K562 (cell line): ENCODE measurements at regions not wholly inside any gene's neighbourhood (a gene's known extent, or its start where the extent isn't known, plus 50 kb on each side); places are given as distances from the start of the nearest gene placed in this dataset.

Source experiments
- ARID1B ChIP-seq: fragments of 450-650 bp; IDR thresholded peaks from 2 replicates; pipeline ENCODE4 v1.6.1; 2016; ENCODE audit warnings: antibody characterized with exemption, mild to moderate bottlenecking, inconsistent platforms
- ARNT ChIP-seq, 2 experiments: fragments of 450-650 bp; IDR thresholded peaks; 2 replicates each; pipeline ENCODE4 v1.6.1; 2016; ENCODE audit warnings: mild to moderate bottlenecking in 1 of 2
- ASH1L ChIP-seq: fragments of 450-650 bp; IDR thresholded peaks from 2 replicates; pipeline ENCODE4 v1.6.1; 2018; ENCODE audit warnings: borderline replicate concordance, mild to moderate bottlenecking, low read depth; ENCODE audit not compliant: partially characterized antibody
- ATF7 ChIP-seq: fragments of 450-650 bp; IDR thresholded peaks from 2 replicates; pipeline ENCODE4 v1.7.1; 2014; ENCODE audit warnings: mild to moderate bottlenecking, moderate library complexity
- CBFA2T2 ChIP-seq: fragments of 450-650 bp; conservative IDR thresholded peaks from 2 replicates; pipeline ENCODE4 v1.6.1; 2017; ENCODE audit warnings: mild to moderate bottlenecking
- CEBPB ChIP-seq: fragments of 450-650 bp; IDR thresholded peaks from 2 replicates; pipeline ENCODE4 v1.6.1; 2016; ENCODE audit warnings: missing genetic modification characterization, missing compliant biosample characterization
- CTBP1 ChIP-seq: fragments of 450-650 bp; IDR thresholded peaks from 2 replicates; pipeline ENCODE4 v1.6.1; 2016; ENCODE audit warnings: borderline replicate concordance
- FOSL1 ChIP-seq: fragments of 200-800 bp; sonication (Bioruptor generic); conservative IDR thresholded peaks from 2 replicates; pipeline ENCODE4 v1.6.1; 2016; ENCODE audit warnings: missing genetic modification characterization, missing compliant biosample characterization
- FOXA3 ChIP-seq, 2 experiments: fragments of 450-650 bp in 1 of 2; sonication (generic) in 1 of 2; formaldehyde crosslinking; IDR thresholded peaks in 1 of 2; conservative IDR thresholded peaks in 1 of 2; 2 replicates each; pipeline versions ENCODE4 v1.4.0 to v1.8.0; 2020 to 2022; ENCODE audit warnings: mild to moderate bottlenecking in 2 of 2, missing genetic modification reagents in 1 of 2
- JUND ChIP-seq, 2 experiments: IDR thresholded peaks; 2 replicates in 1 of 2; 3 replicates in 1 of 2; pipeline ENCODE4 v1.6.1; 2011; ENCODE audit warnings: borderline replicate concordance in 2 of 2, low read depth in 2 of 2, low read length in 2 of 2, improper control_type of control experiment in 1 of 2, missing biosample characterization in 1 of 2, missing genetic modification characterization in 1 of 2, missing genetic modification reagents in 1 of 2
- NCOA2 ChIP-seq, 2 experiments: fragments of 450-650 bp; IDR thresholded peaks; 2 replicates each; pipeline ENCODE4 v1.6.1; 2018; ENCODE audit warnings: mild to moderate bottlenecking in 2 of 2, moderate library complexity in 1 of 2; ENCODE audit not compliant: partially characterized antibody in 2 of 2
- NCOR1 ChIP-seq: fragments of 450-650 bp; IDR thresholded peaks from 2 replicates; pipeline ENCODE4 v1.6.1; 2016; ENCODE audit warnings: mild to moderate bottlenecking, moderate library complexity
- POLR2A ChIP-seq: fragments of 450-650 bp; conservative IDR thresholded peaks from 2 replicates; pipeline ENCODE4 v1.6.1; 2016
- TAL1 ChIP-seq: fragments of 450-650 bp; IDR thresholded peaks from 2 replicates; pipeline ENCODE4 v1.6.1; 2016; ENCODE audit warnings: mild to moderate bottlenecking
- TEAD4 ChIP-seq, 2 experiments: sonication (generic) in 1 of 2; formaldehyde crosslinking in 1 of 2; IDR thresholded peaks; 2 replicates each; pipeline versions ENCODE4 v1.6.1 to v1.8.0; 2012 to 2022; ENCODE audit warnings: borderline replicate concordance in 1 of 2, inconsistent platforms in 1 of 2, low read length in 1 of 2, mild to moderate bottlenecking in 1 of 2, missing genetic modification reagents in 1 of 2
- ZEB2 ChIP-seq: fragments of 450-650 bp; IDR thresholded peaks from 2 replicates; pipeline ENCODE4 v1.6.1; 2016
- ZNF133 ChIP-seq: fragments of 250-450 bp; sonication (Bioruptor Pico); IDR thresholded peaks from 2 replicates; pipeline ENCODE4 v1.4.0; 2020; ENCODE audit warnings: mild to moderate bottlenecking
- ZNF699 ChIP-seq: fragments of 250-450 bp; sonication (Bioruptor Pico); IDR thresholded peaks from 2 replicates; pipeline ENCODE4 v1.8.0; 2021; ENCODE audit warnings: mild to moderate bottlenecking, moderate library complexity; ENCODE audit not compliant: insufficient replicate concordance
- TF ChIP-seq, protein P1 (sequence below): fragments of 450-650 bp; IDR thresholded peaks from 2 replicates; pipeline ENCODE4 v1.6.1; 2018; ENCODE audit not compliant: partially characterized antibody
- TF ChIP-seq, protein P2 (sequence below), 2 experiments: fragments of 450-650 bp in 1 of 2; sonication (generic) in 1 of 2; formaldehyde crosslinking in 1 of 2; IDR thresholded peaks in 1 of 2; conservative IDR thresholded peaks in 1 of 2; 2 replicates each; pipeline versions ENCODE4 v1.6.1 to v1.8.1; 2016 to 2023; ENCODE audit warnings: mild to moderate bottlenecking in 2 of 2, moderate library complexity in 2 of 2, inconsistent platforms in 1 of 2, missing genetic modification reagents in 1 of 2

DNA sequence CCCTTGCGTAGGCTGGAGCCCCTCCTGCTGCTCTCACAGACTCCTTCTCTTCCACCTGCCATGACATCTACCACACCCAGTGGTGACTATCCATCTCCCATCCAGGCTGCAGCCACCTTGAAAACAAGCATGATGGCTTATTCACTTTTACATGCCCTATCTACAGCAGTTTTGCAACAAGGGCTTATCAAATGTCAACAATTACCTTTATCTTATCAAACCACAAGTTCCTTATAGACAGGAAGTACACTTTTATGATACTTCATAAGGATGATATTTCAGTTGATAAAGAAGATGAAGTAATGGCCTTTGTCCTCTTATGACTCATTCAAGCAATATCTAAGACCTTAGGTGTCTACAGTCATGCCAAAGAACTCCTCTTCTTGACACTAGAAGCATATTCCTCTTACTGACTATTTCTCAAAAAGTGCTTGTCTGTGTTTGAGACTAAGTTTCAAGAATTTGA, 125.3 kb upstream of the SPRED1 start (continued):
- TF ChIP-seq, protein P1, sequence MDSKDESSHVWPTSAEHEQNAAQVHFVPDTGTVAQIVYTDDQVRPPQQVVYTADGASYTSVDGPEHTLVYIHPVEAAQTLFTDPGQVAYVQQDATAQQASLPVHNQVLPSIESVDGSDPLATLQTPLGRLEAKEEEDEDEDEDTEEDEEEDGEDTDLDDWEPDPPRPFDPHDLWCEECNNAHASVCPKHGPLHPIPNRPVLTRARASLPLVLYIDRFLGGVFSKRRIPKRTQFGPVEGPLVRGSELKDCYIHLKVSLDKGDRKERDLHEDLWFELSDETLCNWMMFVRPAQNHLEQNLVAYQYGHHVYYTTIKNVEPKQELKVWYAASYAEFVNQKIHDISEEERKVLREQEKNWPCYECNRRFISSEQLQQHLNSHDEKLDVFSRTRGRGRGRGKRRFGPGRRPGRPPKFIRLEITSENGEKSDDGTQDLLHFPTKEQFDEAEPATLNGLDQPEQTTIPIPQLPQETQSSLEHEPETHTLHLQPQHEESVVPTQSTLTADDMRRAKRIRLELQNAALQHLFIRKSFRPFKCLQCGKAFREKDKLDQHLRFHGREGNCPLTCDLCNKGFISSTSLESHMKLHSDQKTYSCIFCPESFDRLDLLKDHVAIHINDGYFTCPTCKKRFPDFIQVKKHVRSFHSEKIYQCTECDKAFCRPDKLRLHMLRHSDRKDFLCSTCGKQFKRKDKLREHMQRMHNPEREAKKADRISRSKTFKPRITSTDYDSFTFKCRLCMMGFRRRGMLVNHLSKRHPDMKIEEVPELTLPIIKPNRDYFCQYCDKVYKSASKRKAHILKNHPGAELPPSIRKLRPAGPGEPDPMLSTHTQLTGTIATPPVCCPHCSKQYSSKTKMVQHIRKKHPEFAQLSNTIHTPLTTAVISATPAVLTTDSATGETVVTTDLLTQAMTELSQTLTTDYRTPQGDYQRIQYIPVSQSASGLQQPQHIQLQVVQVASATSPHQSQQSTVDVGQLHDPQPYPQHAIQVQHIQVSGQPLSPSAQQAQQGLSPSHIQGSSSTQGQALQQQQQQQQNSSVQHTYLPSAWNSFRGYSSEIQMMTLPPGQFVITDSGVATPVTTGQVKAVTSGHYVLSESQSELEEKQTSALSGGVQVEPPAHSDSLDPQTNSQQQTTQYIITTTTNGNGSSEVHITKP = peak; percentile 63
- TF ChIP-seq ASH1L = no peak
- peak; percentile 41; the same call in 1 of the 2 replicates for TF ChIP-seq ATF7
- peak; percentile 62 for TF ChIP-seq CBFA2T2
- TF ChIP-seq, protein P2, sequence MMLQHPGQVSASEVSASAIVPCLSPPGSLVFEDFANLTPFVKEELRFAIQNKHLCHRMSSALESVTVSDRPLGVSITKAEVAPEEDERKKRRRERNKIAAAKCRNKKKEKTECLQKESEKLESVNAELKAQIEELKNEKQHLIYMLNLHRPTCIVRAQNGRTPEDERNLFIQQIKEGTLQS (IDR thresholded peaks at IDR 0.05) = peak; percentile 63
- TF ChIP-seq, protein P2 (CRISPR knock-in tag; conservative IDR thresholded peaks at IDR 0.05) = no peak
- peak; percentile 68; the same call in 1 of the 2 replicates for TF ChIP-seq TEAD4 (IDR thresholded peaks at IDR 0.05; ENCODE audit: low read length)
- TF ChIP-seq TEAD4 (CRISPR knock-in tag; IDR thresholded peaks at IDR 0.05; ENCODE audit: borderline replicate concordance) = no peak
- TF ChIP-seq ARNT (IDR thresholded peaks at IDR 0.05) = no peak
- no peak for TF ChIP-seq ZNF699
- TF ChIP-seq TAL1 = peak; percentile 52
- 0 out of 2 replicates have a peak, but pooled peaks have one; percentile 47 for TF ChIP-seq JUND (IDR thresholded peaks at IDR 0.05; ENCODE audit: borderline replicate concordance, low read depth, low read length)
- TF ChIP-seq JUND (tag; IDR thresholded peaks at IDR 0.05; ENCODE audit: borderline replicate concordance, low read depth, low read length) = peak; percentile 88; the same call in 2 of the 3 replicates
- no peak for TF ChIP-seq ZNF133 (CRISPR knock-in tag)
- TF ChIP-seq FOXA3 (CRISPR knock-in tag; conservative IDR thresholded peaks at IDR 0.05 in 1 of 2, IDR thresholded peaks at IDR 0.05 in 1 of 2) = peak in 1 of 2 experiments; percentile 54; a peak in 1 of 4 replicates
- TF ChIP-seq CTBP1 = peak; percentile 32; the same call in 1 of the 2 replicates
- 0 out of 2 replicates have a peak, but pooled peaks have one; percentile 40 for TF ChIP-seq ZEB2
- TF ChIP-seq CEBPB (tag) = peak; percentile 62
- TF ChIP-seq POLR2A = no peak
- peak; percentile 67 for TF ChIP-seq ARID1B
- TF ChIP-seq NCOA2 (IDR thresholded peaks at IDR 0.05; ENCODE audit: partially characterized antibody in 2 of 2) = no peak
- TF ChIP-seq NCOR1 = 0 out of 2 replicates have a peak, but pooled peaks have one; percentile 13
- peak; percentile 67 for TF ChIP-seq FOSL1 (tag)
